ENCODE measurements at regions not wholly inside any gene's neighbourhood (a gene's known extent, or its start where the extent isn't known, plus 50 kb on each side); places are given as distances from the start of the nearest gene placed in this dataset.

- H3K4me1 Mint-ChIP-seq (ENCODE audit: low read depth), result peaks cover 2% of the 10 kb centered on the region
- no peak for TF ChIP-seq CTCF (IDR thresholded peaks at IDR 0.05; ENCODE audit: unreplicated experiment)
- peaks cover 19% of the 10 kb centered on the region for H3K9me3 Mint-ChIP-seq (ENCODE audit: low read depth)
- no peak overlapping the region for H3K4me3 Mint-ChIP-seq (ENCODE audit: low read depth)
- no peaks in the 10 kb centered on the region for H3K27me3 Mint-ChIP-seq
- peaks cover 5% of the 10 kb centered on the region for H3K36me3 Mint-ChIP-seq (ENCODE audit: insufficient read depth)
- no peak overlapping the region for H3K27ac Mint-ChIP-seq
- no peak for DNase-seq (ENCODE audit: low spot score, unreplicated experiment)
These were observed 74.3 kb upstream of the SOX6 start for GRCh38 chr11:16430674-16431073.

- Mint-ChIP-seq H3K27ac (no peak overlapping the region), H3K9me3 (ENCODE audit: low read depth) (peaks cover 3% of the 10 kb centered on the region), H3K4me1 (ENCODE audit: low read depth) (peaks cover 5% of the 10 kb centered on the region), H3K36me3 (ENCODE audit: insufficient read depth) (no peaks in the 10 kb centered on the region), H3K27me3 (no peaks in the 10 kb centered on the region), H3K4me3 (ENCODE audit: low read depth) (no peak overlapping the region)
- no peak for DNase-seq (ENCODE audit: low spot score, unreplicated experiment)
- TF ChIP-seq CTCF (IDR thresholded peaks at IDR 0.05; ENCODE audit: unreplicated experiment), result no peak
These were observed 65.5 kb upstream of the SOX6 start for GRCh38 chr11:16421826-16422225.

GRCh38 chr11:16418428-16419097 lies 62.2 kb upstream of the SOX6 start:
- peaks cover 5% of the 10 kb centered on the region for H3K4me1 Mint-ChIP-seq (ENCODE audit: low read depth)
- no peaks in the 10 kb centered on the region for H3K9me3 Mint-ChIP-seq (ENCODE audit: low read depth)
- H3K27ac Mint-ChIP-seq, result no peak overlapping the region
- no peak overlapping the region for H3K4me3 Mint-ChIP-seq (ENCODE audit: low read depth)
- no peak for DNase-seq (ENCODE audit: low spot score, unreplicated experiment)
- no peak for TF ChIP-seq CTCF (IDR thresholded peaks at IDR 0.05; ENCODE audit: unreplicated experiment)
- H3K36me3 Mint-ChIP-seq (ENCODE audit: insufficient read depth), result no peaks in the 10 kb centered on the region
- no peaks in the 10 kb centered on the region for H3K27me3 Mint-ChIP-seq

- no peaks in the 10 kb centered on the region for H3K9me3 Mint-ChIP-seq (ENCODE audit: low read depth)
- H3K27ac Mint-ChIP-seq, result no peak overlapping the region
- H3K36me3 Mint-ChIP-seq (ENCODE audit: insufficient read depth), result no peaks in the 10 kb centered on the region
These were observed 56.3 kb upstream of the SOX6 start for GRCh38 chr11:16412525-16413172.

GRCh38 chr11:16410479-16410878 lies 54.1 kb upstream of the SOX6 start:
- H3K36me3 Mint-ChIP-seq (ENCODE audit: insufficient read depth), result peaks cover 2% of the 10 kb centered on the region
- H3K9me3 Mint-ChIP-seq (ENCODE audit: low read depth), result no peaks in the 10 kb centered on the region
- peaks cover 2% of the 10 kb centered on the region for H3K4me1 Mint-ChIP-seq (ENCODE audit: low read depth)
- no peak overlapping the region for H3K4me3 Mint-ChIP-seq (ENCODE audit: low read depth)
- no peak overlapping the region for H3K27ac Mint-ChIP-seq
- H3K27me3 Mint-ChIP-seq, result no peaks in the 10 kb centered on the region
- no peak for TF ChIP-seq CTCF (IDR thresholded peaks at IDR 0.05; ENCODE audit: unreplicated experiment)
- no peak for DNase-seq (ENCODE audit: low spot score, unreplicated experiment)

More at GRCh38 chr11:16412525-16413172, 56.3 kb upstream of the SOX6 start:
- no peak for DNase-seq (ENCODE audit: low spot score, unreplicated experiment)
- TF ChIP-seq CTCF (IDR thresholded peaks at IDR 0.05; ENCODE audit: unreplicated experiment), result no peak
- no peak overlapping the region for H3K4me3 Mint-ChIP-seq (ENCODE audit: low read depth)
- H3K27me3 Mint-ChIP-seq, result no peaks in the 10 kb centered on the region
- no peaks in the 10 kb centered on the region for H3K4me1 Mint-ChIP-seq (ENCODE audit: low read depth)

Measured in progenitor cell of endocrine pancreas (in vitro differentiated cells).